ENCODE measurements at regions not wholly inside any gene's neighbourhood (a gene's known extent, or its start where the extent isn't known, plus 50 kb on each side); places are given as distances from the start of the nearest gene placed in this dataset.
"Not testable (repeated sequence)": the region's sequence is repeated elsewhere in the genome, so short reads cannot be mapped to it uniquely, and the experiment has no call there.

DNA sequence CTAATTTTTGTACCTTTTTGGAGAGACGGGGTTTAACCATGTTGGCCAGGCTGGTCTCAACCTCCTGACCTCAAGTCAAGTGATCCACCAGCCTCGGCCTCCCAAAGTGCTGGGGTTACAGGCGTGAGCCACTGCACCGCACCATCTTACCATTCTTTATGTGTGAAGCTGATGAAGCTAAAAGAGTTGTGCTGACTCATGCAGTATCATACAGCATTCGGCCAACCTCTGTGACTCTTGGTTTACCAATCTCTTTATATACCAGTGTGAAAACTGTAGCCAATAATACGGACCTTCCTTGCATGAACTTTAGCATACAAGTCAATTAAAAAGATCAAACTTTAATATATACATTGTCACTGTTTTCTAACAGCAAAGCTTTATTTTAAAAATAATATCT lies 878.2 kb upstream of the MBL2 start:
- DNase-seq (ENCODE audit: low spot score), result no peak

- not testable (repeated sequence) for DNase-seq (ENCODE audit: low spot score)
These were observed 874.6 kb upstream of the MBL2 start for GRCh38 chr10:53647221-53647620.

DNA sequence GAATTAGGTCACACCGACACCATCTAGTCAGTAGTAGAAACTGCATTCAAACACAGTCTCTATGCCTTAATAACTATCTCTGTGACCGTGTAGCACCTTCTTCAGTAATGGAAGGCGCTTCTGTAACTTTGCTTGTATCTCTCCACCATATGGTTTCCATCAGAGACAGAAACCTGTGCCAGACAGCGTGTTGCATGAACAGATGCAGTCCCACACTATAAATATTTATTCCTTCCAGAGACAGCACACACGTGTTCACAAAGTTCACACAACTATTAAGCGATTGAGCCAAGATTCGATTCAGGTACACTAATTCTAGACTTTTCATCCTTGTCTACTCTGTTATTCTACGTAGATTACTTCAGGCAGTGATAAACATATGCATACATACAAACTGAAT lies 873.9 kb upstream of the MBL2 start:
- no peak for DNase-seq (ENCODE audit: low spot score)

GRCh38 chr10:53645951-53646350 lies 873.4 kb upstream of the MBL2 start:
- no peak for DNase-seq (ENCODE audit: low spot score)

DNA sequence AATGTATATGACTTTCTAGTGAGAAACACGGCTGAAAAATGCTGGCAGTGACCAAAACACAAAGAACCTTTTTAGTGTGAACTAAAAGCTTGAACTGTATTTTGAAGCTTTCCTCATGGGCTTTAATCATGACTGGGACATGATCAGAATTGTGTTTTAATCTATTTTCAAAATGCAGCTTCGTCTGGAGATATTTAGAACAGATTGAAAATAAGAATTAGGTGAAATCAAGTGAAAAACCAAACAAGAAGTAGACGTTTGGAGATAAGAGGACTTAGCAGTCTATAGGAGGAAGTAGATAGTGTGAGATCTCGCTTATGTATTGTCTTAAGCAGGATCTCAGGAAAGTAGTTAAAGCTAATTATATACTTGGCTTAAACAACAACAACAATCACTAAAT lies 865.4 kb upstream of the MBL2 start:
- DNase-seq (ENCODE audit: low spot score), result no peak

DNA sequence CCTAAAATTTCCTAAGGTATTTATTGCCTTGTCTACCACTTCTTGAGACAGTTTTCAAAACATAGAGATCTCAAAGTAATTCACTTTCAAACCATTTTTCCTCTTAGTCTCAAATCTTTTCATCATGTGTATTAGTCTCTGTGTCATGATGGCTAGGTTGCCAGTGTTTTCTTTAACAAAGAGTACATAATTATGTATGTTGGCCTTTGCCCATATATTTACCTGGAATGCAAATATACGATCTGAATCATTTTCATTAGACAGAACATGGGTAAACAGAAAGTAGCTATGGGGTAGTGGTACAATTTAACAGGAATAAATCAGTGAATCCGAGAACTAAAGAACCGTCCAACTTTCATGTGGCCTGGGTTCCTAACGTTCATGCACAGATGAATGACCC lies 852.1 kb upstream of the MBL2 start:
- no peak for DNase-seq (ENCODE audit: low spot score)

GRCh38 chr10:53622201-53622600 lies 849.6 kb upstream of the MBL2 start:
- no peak for DNase-seq (ENCODE audit: low spot score)

- DNase-seq (ENCODE audit: low spot score), result peak; percentile 37
These were observed 847.1 kb upstream of the MBL2 start for GRCh38 chr10:53619671-53620070.

- no peak for DNase-seq (ENCODE audit: low spot score)
These were observed 835.1 kb upstream of the MBL2 start for GRCh38 chr10:53607691-53608090.

DNA sequence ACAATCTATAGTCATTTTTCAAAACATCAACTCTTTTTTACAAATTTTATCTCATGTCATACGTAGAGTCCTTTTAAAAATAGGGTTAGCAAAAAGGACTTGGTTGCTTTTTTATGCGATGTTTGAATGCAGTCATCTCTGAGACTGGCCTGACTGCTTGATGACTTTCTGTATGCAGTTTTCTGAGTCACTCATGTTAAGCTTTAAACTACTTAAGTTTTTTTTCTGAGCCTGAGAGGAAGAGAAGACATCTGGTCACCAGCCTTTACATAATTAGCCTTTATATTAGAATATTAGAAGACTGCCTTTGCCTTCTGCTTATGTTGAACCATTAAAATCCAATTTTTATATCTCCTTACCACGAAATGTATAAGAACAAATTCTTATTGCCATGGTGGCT lies 834.4 kb upstream of the MBL2 start:
- DNase-seq (ENCODE audit: low spot score), result no peak

DNA sequence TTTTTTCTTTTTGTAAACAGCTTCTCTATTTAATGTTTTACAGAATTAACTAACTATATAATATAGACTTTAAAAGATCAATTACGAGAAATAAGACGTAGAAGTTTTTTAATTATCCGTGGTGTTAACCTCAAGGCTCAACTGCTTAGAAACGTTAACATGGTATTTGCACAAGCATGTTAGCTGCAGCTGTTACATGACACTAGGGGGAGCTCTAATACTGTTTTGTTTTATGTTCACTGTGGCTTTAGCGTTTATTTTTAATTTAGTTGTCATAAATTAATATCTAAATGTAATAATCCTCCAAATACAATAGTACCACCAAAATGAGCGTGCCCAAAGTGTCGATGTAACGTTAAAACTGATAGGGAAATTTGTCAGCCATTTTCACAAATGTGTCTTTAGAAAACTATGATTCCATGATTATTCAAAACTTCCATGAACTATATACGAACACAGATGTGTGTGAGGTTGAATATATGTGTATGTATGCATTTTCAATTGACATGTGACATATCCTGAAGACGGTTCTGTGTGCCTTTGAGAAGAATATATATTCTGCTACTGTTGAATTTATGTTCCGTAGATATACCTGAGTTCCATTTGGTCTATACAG lies 828.8 kb upstream of the MBL2 start:
- DNase-seq (ENCODE audit: low spot score), result peak; percentile 53

GRCh38 chr10:53598914-53599313 lies 826.3 kb upstream of the MBL2 start:
- DNase-seq (ENCODE audit: low spot score), result no peak

- no peak for DNase-seq (ENCODE audit: low spot score)
These were observed 825.3 kb upstream of the MBL2 start for GRCh38 chr10:53597835-53598251.

DNA sequence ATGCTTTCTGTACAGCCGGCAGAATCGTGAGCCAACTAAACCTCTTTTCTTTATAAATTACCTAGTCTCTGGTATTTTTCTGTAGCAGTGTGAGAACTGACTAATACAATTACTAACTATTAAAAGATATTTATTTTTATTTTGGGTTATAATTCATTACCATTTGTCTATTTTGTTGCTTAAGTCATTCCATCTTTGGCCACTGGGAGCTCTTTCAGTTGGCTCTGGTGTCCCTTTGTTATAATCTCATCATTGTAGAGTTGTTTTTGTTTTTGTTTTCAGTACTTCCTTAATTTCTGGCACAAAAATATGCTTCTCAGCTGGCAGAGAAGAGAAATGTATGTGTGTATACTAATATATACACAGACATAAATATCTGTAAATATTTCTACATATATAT lies 807.9 kb upstream of the MBL2 start:
- no peak for DNase-seq (ENCODE audit: low spot score)

GRCh38 chr10:53579773-53580172 lies 807.2 kb upstream of the MBL2 start:
- DNase-seq (ENCODE audit: low spot score), result no peak

DNA sequence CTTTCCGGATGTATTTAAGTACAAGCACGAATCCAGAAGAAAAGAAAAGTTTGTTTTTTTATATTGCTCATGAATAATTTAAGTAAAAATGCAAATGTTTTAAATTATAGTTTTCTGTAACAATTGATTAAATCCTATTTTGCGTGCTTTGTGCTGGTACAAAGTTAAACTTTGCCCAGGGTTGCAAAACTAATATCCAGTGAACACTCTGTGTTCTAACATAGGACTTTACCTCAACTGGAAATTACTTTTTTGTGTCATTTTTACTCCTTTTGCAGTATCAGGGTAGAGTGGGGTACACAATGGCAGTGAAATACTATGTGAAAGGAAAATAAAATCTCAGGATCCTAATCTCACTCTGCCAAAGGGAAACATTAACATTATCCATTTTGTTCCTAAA lies 801.4 kb upstream of the MBL2 start:
- DNase-seq (ENCODE audit: low spot score), result no peak

- no peak for DNase-seq (ENCODE audit: low spot score)
These were observed 800.9 kb upstream of the MBL2 start for GRCh38 chr10:53573498-53573897.

DNA sequence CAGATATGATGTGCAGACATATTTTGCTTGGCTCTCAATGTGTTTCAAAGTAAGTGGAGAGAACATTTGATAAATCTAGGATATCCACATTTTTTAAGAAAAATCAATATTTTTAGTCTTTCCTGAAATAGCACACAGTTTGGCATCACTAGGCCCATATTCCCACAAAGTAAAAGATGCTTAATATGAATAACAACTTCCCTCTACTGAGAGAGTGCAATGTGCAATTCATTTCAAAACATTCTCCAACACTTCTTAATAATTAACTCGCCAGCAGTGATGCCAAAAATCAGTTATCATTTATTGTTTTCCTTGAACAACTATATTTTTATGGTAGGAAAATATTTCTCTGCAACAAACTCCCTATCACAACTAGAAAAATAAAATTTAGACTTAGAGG lies 800.2 kb upstream of the MBL2 start:
- no peak for DNase-seq (ENCODE audit: low spot score)

DNA sequence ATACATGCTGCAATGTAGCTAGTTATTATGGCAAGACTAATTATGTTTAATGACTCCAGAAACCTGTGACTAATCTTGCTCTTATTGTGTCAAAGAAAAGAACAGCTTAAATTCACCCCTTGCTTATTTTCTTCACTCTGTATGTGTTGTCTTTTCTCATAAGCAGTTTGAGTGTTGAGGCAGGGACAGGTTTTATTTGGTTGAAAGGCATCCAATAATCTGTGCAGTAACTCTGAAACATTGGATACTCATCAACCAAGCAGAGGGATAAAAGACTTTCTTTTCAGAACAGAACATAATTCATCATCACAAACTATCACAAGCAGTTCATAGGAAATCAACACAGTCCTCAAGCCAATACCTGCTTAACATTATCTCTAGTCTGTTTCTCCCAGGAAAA lies 797.6 kb upstream of the MBL2 start:
- DNase-seq (ENCODE audit: low spot score), result no peak

DNA sequence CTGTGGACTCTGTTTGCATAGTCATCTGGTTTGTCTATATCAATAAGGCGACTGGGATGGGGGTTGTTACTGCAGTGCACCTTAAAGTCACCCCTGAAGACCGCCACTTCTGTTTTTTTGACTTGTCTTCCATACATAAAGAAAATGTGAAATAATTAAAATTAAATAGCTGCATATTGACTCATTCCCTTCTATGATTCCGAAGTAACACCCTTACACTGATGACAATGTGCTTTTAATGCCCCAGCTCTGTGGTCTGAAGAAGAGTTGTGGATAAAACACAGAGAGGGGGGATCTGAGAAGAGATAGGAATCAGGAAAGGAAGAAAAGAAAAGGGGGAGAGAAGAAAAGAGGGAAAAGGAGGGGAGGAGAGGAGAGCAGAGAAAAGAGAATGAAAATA lies 796.9 kb upstream of the MBL2 start:
- DNase-seq (ENCODE audit: low spot score), result no peak

DNA sequence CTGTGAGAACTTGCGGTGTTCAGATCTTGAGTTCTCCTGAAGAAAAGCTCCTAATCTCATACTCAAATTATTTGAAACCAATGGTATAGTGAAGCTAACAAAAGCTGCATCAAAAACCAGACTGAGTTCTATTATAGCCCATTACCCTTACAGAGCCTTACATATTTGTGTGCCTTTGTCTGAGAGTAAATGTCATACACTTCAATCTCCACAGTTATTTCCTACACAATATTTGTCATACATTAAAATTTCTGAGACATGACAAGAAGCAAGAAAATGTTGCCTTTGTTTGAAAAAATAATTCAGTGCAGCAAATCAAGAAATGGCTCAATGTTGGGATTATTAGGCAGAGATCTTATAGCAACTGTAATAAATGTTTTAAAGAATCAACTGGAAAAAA lies 776.1 kb upstream of the MBL2 start:
- no peak for DNase-seq (ENCODE audit: low spot score)

DNA sequence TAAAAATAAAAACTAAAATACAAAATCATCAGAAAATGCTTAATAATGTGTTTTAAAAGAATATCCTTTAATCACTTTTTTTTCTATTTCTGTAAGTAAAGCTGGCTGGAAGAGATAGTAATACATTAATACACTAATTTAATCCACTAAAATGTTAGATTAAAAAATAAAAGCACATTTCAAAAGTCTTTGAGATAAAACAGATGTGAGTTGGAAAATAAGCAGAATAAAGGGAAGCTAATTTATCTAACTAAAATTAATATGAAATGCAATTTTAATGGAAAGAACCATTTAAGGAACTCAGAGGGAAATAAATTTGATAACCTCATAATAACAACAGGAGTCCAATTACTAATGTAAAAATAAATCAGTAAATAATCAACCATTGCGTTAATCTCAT lies 774.8 kb upstream of the MBL2 start:
- no peak for DNase-seq (ENCODE audit: low spot score)

DNA sequence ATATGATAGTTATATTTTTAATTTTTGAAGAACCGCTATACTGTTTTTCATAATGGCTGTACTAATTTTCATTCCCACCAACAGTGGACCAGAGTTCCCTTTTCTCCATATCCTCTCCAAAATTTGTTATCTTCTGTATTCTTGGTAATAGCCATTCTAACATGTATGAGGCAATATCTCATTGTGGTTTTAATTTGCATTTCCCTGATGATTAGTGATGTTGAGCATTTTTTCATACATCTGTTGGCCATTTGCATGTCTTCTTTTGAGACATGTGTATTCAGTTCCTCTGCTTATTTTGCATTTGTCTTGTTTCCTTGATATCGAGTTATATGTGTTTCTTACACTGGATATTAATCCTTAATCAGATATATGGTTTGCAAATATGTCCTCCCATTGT lies 770.8 kb upstream of the MBL2 start:
- no peak for DNase-seq (ENCODE audit: low spot score)

- no peak for DNase-seq (ENCODE audit: low spot score)
These were observed 764.9 kb upstream of the MBL2 start for GRCh38 chr10:53537508-53537907.

DNA sequence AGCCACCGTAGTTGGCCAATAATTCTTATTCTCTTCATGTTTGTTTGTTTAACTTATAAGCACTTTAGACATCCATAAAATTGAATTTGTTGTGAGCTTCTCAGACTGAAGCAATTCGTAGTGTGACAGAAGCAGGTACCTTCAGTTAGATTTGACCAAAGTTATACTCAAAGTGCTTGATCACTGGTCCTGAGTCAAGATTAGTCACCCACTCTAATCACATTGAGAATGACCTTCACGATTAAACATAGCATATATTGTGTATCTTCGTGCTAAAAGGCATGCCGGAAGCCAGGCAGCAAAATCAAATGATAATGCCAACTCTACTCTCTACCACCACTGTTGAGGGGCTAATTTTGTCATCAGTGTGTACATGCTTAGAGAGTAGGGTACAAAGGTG lies 763.7 kb upstream of the MBL2 start:
- DNase-seq (ENCODE audit: low spot score), result no peak

Data from LoVo (cell line).